ENCODE measurements at regions not wholly inside any gene's neighbourhood (a gene's known extent, or its start where the extent isn't known, plus 50 kb on each side); places are given as distances from the start of the nearest gene placed in this dataset.

DNA sequence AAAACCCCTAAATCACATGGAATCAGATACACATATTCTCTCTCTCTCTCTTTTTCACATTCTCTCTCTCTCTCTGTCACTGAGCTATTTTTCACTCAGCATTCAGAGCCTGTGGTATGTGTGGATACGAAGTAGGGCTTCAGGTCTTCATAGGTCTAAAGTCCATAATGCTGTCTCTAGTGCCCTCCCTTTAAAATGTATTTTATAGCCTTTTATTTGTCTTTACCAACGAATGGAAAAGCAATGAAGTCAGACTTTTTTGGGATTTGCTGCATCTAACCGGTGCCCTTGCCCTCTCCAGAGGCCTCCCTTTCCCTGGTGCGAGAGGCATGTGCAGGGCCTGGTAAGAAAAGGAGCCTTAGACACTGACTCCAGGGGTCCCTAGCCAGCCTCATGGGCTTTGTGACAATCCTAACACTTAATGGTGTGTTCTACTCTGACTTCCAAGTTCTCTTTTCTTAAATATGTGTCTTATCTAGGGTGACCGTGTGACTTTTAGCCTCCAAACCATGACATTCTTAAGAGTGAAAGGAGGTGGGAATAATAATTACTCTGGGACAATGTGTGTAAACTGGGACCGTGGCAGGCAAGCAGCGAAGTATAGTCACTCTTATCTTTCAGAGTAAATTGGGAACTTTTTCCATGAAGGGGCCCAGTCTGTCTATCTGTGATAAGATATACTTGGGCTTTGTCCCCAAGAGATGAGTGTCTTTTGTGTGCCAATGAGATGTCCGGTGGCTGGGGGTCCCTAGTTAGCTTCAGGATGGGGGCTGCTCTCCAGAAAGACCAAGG is 101.1 kb downstream of the B3GNT2 start:
- DNase-seq: no peak

DNA sequence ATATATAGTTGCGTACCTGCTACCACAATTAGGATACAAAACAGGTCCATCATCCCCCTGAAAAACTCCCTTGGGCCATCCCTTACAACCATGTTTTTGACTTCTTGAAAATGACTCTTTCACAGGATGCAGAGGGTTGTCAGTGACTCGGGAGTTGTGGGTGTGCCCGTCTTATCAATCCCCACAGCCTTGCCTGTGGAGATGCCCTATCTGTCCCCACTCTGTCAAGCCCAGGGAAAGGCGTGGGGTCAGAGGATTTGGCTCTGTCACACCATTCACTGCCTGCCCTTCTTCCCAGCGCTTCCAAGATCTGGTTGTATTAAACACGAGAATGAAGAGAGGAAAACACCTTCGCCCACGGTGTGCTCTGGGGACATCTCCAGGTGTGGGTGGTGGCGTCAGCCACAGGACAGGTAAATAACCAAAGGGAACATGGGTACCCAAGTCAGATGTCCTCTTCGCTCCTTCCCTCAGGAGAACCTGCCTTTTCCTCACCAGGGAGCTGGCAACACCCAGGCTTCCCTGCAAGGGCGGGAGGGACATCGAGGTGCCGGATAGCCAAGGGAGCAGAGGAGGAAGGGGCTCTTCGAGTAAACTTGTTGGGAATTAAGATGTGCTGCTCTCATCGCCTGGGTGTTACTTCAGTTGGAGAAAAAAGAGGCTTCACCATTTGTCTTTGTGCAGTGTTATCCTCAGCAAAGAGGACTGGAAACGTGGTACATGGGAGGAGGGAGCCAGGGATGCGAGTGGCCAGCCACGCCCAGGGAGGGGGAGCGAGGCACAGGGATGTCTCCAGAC is 100.3 kb downstream of the B3GNT2 start:
- DNase-seq: no peak

DNA sequence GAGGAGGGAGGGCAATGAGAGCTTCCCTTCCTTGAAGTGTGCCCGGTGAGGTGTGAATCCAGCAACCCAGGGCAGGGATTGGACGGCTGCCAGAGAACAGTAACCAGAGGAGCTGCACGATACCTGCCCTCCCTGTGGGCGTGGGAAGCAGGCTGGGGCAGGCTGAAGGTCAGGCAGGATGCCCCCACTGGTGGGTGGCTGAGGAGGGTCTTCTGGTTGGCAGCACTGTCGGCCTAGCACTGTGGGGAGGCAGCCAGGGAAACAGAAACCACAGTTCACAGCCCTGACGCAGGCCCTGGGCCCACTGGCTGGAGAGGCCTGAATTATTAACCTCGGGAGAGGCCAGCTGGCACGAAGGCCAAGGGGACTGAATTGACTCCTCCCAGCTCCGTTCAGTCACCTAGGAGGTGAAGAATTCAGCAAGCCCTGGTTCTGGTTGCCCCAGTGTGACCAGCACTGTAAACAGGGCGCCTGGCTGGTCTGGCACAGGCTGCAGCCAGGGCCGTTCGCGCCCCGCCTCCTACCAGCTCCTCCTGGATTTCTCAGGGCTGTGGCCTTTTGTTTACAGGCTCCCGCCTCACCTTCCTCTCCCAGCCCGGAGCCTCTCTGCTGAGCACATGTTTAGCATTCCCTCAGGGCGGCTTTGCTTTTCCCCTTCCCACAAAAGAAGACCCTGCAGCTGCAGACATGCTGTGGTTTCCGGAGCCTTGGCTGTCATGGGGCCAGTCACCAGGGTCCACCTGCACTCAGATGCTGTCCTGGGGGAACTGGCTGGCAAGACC is 97.8 kb downstream of the B3GNT2 start:
- no peak for DNase-seq

DNA sequence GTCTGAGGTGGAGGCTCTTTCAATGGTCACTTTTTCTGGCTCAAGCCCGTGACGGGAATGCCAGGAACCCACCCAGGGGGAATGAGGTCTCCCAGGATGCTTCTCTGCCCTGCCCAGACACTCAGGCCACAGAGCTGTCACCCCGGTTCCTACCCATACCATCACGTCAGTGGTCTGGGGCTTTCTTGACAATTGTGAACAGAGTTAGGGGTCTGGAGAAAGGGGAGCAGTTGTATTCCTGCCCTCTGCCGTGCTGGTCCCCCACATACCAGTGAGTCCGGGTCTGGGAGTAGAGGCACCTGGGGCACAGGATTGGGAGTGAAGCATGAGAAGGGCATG is 97.2 kb downstream of the B3GNT2 start:
- no peak for DNase-seq

DNA sequence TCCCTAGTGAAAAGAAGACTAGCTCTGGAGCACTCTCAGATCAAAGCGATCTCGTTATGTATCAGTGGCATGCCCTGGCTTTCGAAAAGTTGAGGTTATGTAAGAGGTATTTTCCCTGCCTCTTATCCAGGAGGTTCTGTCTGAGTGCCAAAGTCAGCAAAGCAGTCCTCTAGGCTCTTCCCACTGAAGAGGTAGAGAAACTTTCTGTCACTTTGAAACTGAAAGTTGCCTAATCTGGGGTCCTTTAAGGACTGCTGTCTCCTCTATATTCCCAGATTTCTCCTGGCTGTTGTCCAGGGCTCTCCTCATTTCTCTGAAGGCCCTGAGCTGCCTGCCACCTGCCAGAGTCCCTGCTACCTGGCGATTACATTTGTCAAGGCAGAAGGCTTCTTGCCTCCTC is 96.3 kb downstream of the B3GNT2 start:
- peak; percentile 83 for DNase-seq

DNA sequence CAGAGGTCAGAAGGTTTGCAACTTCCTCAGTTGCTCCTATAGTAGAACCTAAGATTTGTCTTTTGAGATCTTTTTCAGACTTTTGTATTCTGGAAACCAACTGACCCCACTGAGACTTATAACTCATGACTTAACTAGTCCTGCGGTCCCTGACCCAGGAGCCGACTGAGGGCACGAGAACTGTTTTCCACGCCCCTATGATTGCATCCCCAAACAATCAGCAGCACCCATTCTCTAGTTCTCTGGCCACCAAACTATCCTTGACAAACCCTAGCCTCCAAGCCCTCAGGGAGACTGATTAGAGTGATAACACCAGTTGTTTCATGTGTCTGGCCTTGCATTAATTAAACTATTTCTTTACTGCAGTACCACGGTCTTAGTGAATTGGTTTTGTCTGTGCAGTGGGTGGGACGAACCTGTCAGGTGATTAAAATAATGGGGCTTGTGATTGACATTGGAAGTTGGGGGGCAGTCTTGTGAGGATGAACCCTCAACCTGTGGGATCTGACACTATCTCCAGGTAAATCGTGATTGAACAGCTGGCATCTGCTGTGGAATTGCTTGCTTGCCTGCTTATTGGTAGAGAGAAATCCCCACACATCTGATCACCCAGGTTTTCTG is 95.7 kb downstream of the B3GNT2 start:
- DNase-seq: no peak

DNA sequence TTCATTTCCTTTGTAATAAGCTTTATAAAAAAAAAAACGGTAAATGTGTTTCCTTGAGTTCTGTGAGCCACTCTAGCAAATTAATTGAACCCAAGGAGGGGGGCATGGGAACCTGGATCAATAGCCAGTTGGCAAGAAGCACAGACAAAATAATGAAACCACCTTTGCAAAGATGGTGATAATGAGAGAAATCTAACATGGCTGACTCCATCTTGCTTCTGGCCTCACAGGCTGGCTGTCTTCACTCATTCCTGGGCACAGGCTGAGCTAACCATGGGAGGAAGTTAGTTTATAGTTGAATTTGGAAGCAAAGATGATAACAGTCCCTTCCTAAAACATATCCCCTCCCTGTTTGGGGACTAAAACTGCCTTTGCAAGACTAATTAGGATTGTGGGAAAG is 95.1 kb downstream of the B3GNT2 start:
- no peak for DNase-seq

DNA sequence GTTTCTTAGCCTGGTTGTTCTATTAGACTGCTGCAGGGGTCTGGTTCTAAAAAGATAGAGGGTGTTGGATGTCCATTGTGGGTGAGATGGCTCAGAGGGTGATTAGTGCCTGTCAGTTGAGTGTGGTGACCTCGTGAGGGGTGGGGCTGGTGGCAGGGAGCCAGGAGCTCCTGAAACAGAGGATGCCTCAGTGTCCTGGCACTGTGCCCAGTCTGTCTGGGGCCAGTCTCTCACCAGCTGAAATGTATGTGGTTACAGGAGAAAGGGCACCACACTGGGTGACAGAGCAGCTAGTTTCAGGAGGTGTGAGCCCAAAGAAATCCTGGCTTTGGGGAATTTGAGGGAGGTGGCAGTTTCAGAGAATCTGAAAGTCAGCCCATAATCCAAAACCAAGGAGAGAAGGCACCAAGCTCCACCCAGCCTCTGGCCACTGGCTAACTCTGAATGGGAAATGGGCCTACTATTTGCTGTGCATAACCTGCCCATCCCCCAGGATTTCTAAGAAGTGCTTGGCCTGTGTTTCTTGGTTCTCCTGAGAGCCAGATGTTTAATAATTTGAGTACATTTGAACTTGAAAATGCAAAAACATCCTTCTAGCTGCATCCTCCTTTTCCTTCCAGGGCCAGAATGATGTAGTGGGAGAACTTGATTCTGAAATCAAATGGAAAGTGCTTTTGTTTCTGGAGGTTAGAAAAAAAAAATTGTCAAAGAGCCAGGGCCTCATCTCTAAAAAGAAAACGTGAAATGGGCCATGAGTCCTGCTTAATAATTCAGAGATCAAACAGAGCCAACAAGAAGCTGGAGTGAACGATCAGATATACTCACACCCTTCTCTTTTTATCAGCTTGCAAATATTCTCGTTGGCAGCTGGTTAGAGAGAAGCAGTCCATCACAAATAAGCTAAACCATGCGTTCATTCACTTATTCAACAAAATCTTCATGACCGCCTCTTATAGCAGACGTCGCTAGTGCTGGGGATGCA is 92.3 kb downstream of the B3GNT2 start:
- peak; percentile 99 for DNase-seq

DNA sequence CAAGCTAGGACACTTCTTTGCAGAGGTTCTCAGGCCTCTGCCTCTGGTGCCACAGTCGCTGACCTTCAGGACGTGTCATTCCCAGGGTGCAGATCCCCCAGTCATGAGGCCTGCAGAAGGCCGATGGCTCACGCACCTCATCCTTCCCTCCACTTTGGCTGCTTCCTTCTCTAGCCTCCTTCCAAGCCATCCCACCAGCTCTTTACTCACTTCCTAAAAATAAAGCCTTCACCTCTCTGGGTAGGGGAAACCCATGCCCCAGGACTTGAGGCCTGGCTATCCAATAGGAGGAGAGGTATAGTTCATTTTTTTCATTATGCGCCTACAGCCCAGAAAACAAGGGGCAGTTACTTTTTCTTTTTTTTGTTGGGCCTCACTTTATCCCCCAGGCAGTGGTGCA is 91.4 kb downstream of the B3GNT2 start:
- DNase-seq: peak; percentile 88

DNA sequence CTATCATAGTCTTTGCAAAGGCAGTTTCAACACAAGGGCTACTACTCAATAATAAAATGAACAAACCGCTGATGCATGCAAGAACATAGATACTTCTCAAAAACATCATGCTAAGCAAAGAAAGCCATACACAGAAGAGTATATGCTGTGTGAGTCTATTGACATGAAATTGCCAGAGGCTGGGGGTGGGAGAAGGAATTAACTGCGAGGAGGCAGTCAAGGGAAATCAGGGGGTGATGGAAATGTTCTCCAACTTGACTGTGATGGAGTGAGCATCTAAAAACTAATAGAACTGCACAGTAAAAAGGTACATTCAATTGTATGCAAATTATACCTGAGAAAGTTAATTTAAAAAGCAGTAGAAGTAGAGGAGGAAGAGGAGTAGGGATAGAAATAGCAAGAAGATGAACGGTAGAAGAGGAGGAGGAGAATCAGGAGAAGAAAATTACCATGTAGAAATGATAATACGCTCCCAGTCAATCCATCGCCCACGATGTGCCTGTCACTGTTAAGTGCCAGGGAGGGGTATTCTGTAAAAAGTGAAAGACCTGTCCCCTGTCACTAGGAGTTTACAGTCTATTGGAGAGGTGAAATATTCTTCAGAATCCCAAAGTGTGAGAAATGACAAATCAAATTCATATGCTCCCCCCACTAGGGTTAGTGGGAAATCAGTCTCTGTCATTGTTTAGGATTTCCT is 90.3 kb downstream of the B3GNT2 start:
- DNase-seq: no peak

DNA sequence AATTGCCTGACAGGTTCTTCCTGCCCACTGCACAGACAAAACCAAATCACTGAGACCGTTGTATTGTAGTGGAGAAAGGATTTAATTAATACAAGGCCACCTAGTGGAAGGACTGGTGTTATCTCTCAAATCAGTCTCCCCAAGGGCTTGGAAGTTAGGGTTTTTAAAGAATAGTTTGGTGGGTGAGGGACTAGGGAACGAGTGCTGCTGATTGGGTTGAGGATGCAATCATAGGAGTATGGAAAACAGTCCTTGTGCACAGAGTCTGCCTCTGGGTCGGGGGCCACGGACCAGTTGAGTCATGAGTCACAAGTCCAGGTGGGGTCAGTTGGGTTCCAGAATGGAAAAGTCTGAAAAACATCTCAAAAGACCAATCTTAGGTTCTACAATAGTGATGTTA is 89.1 kb downstream of the B3GNT2 start:
- no peak for DNase-seq

DNA sequence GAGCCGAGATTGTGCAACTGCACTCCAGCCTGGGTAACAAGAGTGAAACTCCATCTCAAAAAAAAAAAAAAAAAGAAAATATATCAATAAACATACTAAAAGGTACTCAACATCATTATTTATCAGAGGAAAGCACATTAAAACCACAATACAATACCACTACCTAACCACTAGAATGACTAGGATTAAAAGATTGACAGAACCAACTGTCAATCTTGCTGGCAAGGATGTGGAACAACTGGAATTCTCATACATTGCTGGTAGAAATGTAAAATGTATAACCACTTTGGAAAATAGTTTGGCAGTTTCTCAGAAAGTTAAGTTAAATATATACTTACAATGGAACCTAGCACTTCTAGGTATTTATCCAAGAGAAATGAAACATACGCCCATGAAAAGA is 88.6 kb downstream of the B3GNT2 start:
- no peak for DNase-seq

DNA sequence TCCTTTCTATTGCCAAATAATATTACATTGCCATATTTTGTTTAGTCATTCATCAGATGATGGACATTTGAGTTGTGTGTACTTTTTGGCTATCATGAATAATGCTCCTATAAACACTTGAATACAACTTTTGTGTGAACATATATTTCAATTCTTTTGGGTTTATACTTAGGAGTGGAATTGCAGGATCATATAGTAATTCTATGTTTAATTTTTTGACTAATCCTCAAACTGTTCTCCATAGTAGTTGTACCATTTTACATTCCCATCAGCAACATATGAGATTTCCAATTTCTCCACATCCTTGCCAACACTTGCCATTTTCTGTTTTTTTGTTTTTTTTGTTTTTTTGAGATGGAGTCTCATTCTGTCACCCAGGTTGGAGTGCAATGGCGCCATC is 87.2 kb downstream of the B3GNT2 start:
- DNase-seq: no peak

DNA sequence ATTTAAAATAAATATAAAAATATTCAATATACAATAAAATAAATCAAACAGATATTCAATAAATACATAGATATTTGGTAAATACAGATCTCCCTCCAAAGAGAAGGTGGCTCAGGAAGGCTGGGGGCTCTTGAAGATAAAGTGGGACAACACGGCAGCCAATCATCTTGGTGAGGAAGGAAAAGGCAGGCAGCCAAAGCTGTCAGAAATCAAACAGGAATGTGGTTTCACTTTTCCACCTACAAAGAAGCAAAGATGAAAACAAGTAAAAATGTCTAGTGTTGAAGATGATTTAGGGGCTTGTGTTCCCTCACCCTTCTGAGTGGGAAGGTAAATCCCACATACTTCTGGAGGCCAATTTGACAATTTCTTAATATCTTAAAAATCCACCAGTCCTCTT is 85.7 kb downstream of the B3GNT2 start:
- DNase-seq: no peak

DNA sequence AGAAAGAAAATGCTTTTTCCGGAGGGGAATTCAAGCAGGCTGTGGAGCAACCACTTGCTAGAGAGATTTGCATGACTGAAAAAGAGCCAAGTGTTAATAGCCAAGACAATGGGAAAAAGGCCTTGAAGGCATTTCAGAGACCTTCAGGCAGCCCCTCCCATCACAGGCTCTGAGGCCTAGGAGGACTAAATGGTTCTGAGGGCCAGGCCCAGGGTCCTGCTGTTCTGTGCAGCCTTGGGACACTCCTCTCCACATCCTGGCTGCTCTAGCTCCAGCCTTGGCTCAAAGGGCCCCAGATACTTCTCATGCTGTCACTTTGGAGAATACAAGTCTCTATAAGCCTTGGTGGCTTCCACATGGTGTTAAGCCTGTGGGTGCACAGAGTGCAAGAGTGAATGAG is 81.8 kb downstream of the B3GNT2 start:
- no peak for DNase-seq
